Omental fat pad (tissue), 3 donors: ENCODE measurements at regions not wholly inside any gene's neighbourhood (a gene's known extent, or its start where the extent isn't known, plus 50 kb on each side); places are given as distances from the start of the nearest gene placed in this dataset.

Experiments
- ATAC-seq: fragments of 150-250 bp; one replicate; pipeline ENCODE4 v1.9.1; 2016; ENCODE audit warnings: mild to moderate bottlenecking, moderate library complexity; ENCODE audit not compliant: low FRiP score
- DNase-seq: peaks from one replicate; pipeline ENCODE4 v3.0.0-alpha.2; 2019; ENCODE audit warnings: low spot score
- CTCF ChIP-seq, 3 donors: fragments of 450-650 bp; IDR thresholded peaks; one replicate each; pipeline ENCODE4 v1.5.1; 2016 to 2017; ENCODE audit warnings: antibody characterized with exemption in 3 of 3, mild to moderate bottlenecking in 3 of 3, moderate library complexity in 2 of 3

GRCh38 chr21:16847211-16847610 is 665.6 kb upstream of the CXADR start:
- DNase-seq (no peak), ATAC-seq (no peak)
- TF ChIP-seq CTCF (IDR thresholded peaks at IDR 0.05), result no peak

GRCh38 chr21:16851054-16851453 is 661.8 kb upstream of the CXADR start:
- no peak for ATAC-seq
- TF ChIP-seq CTCF (IDR thresholded peaks at IDR 0.05), result no peak

GRCh38 chr21:16855164-16855667 is 657.6 kb upstream of the CXADR start:
- DNase-seq, result no peak
- ATAC-seq, result no peak
- TF ChIP-seq CTCF (IDR thresholded peaks at IDR 0.05), result no peak

More at GRCh38 chr21:16851054-16851453, 661.8 kb upstream of the CXADR start:
- DNase-seq, result no peak

- no peak for TF ChIP-seq CTCF (IDR thresholded peaks at IDR 0.05)
- DNase-seq (no peak), ATAC-seq (no peak)
Measured at GRCh38 chr21:16863362-16863905, 649.4 kb upstream of the CXADR start.

GRCh38 chr21:16863908-16864307 is 648.9 kb upstream of the CXADR start:
- no peak for ATAC-seq
- no peak for TF ChIP-seq CTCF (IDR thresholded peaks at IDR 0.05)

GRCh38 chr21:16865632-16866031 is 647.2 kb upstream of the CXADR start:
- no peak for TF ChIP-seq CTCF (IDR thresholded peaks at IDR 0.05)
- ATAC-seq, result no peak
- DNase-seq, result no peak

More at GRCh38 chr21:16863908-16864307, 648.9 kb upstream of the CXADR start:
- DNase-seq, result no peak

- ATAC-seq (no peak), DNase-seq (no peak)
- no peak for TF ChIP-seq CTCF (IDR thresholded peaks at IDR 0.05)
Measured at GRCh38 chr21:16866851-16867250, 646.0 kb upstream of the CXADR start.
